Colonic mucosa (tissue), 4 donors: ENCODE measurements at regions not wholly inside any gene's neighbourhood (a gene's known extent, or its start where the extent isn't known, plus 50 kb on each side); places are given as distances from the start of the nearest gene placed in this dataset.
"Not testable (repeated sequence)": the region's sequence is repeated elsewhere in the genome, so short reads cannot be mapped to it uniquely, and the experiment has no call there.

ENCODE experiments used
- DNase-seq: peaks from one replicate; pipeline ENCODE4 v3.0.0-alpha.2; 2020
- H3K27ac ChIP-seq: fragments of 200-600 bp; one replicate; pipeline ENCODE4 v1.8.0; 2021
- H3K27me3 ChIP-seq: fragments of 200-600 bp; one replicate; pipeline ENCODE4 v1.8.0; 2021
- H3K36me3 ChIP-seq: fragments of 200-600 bp; one replicate; pipeline ENCODE4 v1.8.0; 2021
- H3K4me1 ChIP-seq: fragments of 200-600 bp; one replicate; pipeline ENCODE4 v1.8.0; 2021; ENCODE audit warnings: mild to moderate bottlenecking
- H3K4me3 ChIP-seq: fragments of 200-600 bp; one replicate; pipeline ENCODE4 v1.8.0; 2021
- H3K9ac ChIP-seq, 2 donors: one replicate each; pipeline ENCODE4 v1.7.0; 2013; ENCODE audit warnings: control low read depth in 2 of 2, low read depth in 2 of 2, low read length in 2 of 2
- H3K9me3 ChIP-seq: fragments of 200-600 bp; one replicate; pipeline ENCODE4 v1.8.0; 2021
- intact Hi-C: fragments of 100-400 bp; cut with DNase I; formaldehyde crosslinking; loops from one replicate; pipeline ENCODE4 v1.14.1; 2022
- TF ChIP-seq, protein P1 (sequence below): fragments of 200-600 bp; IDR thresholded peaks from one replicate; pipeline ENCODE4 v1.8.0; 2022; ENCODE audit warnings: antibody characterized with exemption, mild to moderate bottlenecking
- donor health status: healthy.
- donor health status: DM: no; HTN: no; CAD: no.
- donor health status: DM: no; HTN: no; CAD: no.

GRCh38 chr14:105914738-105915385 is 388.5 kb downstream of the TMEM121 start:
- Histone ChIP-seq H3K27me3 (no peaks in the 10 kb centered on the region), H3K9ac (no peak overlapping the region), H3K4me3 (no peak overlapping the region), H3K4me1 (no peaks in the 10 kb centered on the region), H3K9me3 (no peaks in the 10 kb centered on the region), H3K36me3 (no peaks in the 10 kb centered on the region), H3K27ac (no peak overlapping the region)
- no peak for DNase-seq
- TF ChIP-seq, protein P1, sequence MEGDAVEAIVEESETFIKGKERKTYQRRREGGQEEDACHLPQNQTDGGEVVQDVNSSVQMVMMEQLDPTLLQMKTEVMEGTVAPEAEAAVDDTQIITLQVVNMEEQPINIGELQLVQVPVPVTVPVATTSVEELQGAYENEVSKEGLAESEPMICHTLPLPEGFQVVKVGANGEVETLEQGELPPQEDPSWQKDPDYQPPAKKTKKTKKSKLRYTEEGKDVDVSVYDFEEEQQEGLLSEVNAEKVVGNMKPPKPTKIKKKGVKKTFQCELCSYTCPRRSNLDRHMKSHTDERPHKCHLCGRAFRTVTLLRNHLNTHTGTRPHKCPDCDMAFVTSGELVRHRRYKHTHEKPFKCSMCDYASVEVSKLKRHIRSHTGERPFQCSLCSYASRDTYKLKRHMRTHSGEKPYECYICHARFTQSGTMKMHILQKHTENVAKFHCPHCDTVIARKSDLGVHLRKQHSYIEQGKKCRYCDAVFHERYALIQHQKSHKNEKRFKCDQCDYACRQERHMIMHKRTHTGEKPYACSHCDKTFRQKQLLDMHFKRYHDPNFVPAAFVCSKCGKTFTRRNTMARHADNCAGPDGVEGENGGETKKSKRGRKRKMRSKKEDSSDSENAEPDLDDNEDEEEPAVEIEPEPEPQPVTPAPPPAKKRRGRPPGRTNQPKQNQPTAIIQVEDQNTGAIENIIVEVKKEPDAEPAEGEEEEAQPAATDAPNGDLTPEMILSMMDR: no peak
- intact Hi-C loops: no loop called here

GRCh38 chr14:105915546-105915945 is 389.2 kb downstream of the TMEM121 start:
- H3K9ac ChIP-seq, H3K4me1 ChIP-seq, H3K27ac ChIP-seq, intact Hi-C loops, H3K36me3 ChIP-seq, H3K27me3 ChIP-seq, DNase-seq, H3K4me3 ChIP-seq, H3K9me3 ChIP-seq: not testable (repeated sequence)

GRCh38 chr14:105917136-105917932 is 391.0 kb downstream of the TMEM121 start:
- H3K27me3 ChIP-seq, DNase-seq, H3K4me3 ChIP-seq, H3K4me1 ChIP-seq, H3K27ac ChIP-seq, H3K36me3 ChIP-seq, intact Hi-C loops, H3K9me3 ChIP-seq, H3K9ac ChIP-seq: not testable (repeated sequence)

DNA sequence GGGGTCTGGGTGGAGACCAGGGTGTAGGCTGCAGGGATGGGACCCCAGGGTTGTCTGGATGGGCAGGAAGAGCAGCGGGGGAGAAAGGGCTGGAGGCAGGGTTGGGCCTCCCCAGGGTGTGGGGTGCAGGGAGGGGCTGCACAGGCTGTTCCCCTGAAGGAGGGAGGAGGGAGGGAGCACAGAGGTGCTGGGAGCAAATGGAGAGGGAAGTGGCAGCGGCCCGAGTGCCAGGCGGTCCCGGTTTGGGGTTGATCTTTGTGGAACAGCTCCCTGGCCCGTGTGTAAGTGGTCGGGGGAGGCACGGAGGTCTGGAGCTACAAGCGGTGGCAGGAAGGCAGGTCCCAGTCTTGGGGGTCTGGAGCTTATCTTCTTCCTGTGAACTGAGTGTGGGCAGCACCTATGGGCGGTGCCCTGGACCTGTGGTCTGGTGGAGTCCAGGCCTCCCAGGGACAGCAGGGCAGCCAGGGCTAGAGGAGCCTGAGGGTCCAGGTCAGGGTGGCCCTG is 391.6 kb downstream of the TMEM121 start:
- H3K9me3 ChIP-seq: no peaks in the 10 kb centered on the region
- intact Hi-C loops: no loop called here
- H3K9ac ChIP-seq: no peak overlapping the region
- H3K27me3 ChIP-seq: no peaks in the 10 kb centered on the region
- H3K27ac ChIP-seq: no peak overlapping the region
- TF ChIP-seq, protein P1: no peak
- no peaks in the 10 kb centered on the region for H3K36me3 ChIP-seq
- no peaks in the 10 kb centered on the region for H3K4me1 ChIP-seq
- no peak overlapping the region for H3K4me3 ChIP-seq
- DNase-seq: no peak

GRCh38 chr14:105918496-105919262 is 392.3 kb downstream of the TMEM121 start:
- no peak for DNase-seq
- Histone ChIP-seq H3K36me3 (no peaks in the 10 kb centered on the region), H3K9ac (no peak overlapping the region), H3K4me3 (no peak overlapping the region), H3K27me3 (no peaks in the 10 kb centered on the region), H3K4me1 (no peaks in the 10 kb centered on the region), H3K9me3 (no peaks in the 10 kb centered on the region), H3K27ac (no peak overlapping the region)
- TF ChIP-seq, protein P1: no peak
- intact Hi-C loops: no loop called here

DNA sequence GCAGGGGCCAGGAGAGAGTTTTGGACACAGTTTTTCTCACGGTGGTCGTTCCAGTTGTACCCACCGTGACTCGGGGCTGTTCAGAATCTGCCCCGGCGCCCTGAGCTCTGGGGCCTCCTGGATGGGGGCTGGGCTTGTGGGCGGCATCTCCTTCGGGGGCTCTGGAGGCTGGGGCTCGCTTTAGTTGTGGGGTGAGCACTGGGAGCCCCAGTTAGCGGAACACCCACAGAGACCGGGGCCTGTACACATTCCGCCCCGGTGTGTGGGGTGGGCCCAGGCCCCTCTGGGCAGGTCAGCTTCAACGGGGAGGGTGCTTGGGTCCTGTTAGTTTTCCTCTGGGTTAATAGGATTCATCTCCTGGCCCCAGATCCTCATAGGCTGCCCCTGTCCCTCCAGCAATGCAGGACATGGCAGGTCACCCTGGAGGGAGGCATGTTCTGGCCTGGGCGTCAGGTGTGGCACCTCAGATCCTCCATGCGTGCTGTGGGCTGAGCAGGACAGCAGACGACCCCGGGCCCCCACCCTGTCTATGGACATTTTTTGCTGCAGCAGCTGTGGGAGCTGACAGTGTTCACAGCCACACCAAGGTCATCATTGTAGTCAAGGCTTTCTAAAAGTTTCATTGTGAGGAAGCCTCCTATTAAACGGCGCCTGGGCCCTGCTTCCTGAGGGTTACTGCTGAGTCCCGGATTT is 393.2 kb downstream of the TMEM121 start:
- H3K4me3 ChIP-seq: no peak overlapping the region
- H3K9ac ChIP-seq: no peak overlapping the region
- intact Hi-C loops: no loop called here
- H3K4me1 ChIP-seq: no peaks in the 10 kb centered on the region
- H3K27ac ChIP-seq: no peak overlapping the region
- no peaks in the 10 kb centered on the region for H3K9me3 ChIP-seq
- TF ChIP-seq, protein P1: no peak
- no peaks in the 10 kb centered on the region for H3K27me3 ChIP-seq
- no peak for DNase-seq
- no peaks in the 10 kb centered on the region for H3K36me3 ChIP-seq

DNA sequence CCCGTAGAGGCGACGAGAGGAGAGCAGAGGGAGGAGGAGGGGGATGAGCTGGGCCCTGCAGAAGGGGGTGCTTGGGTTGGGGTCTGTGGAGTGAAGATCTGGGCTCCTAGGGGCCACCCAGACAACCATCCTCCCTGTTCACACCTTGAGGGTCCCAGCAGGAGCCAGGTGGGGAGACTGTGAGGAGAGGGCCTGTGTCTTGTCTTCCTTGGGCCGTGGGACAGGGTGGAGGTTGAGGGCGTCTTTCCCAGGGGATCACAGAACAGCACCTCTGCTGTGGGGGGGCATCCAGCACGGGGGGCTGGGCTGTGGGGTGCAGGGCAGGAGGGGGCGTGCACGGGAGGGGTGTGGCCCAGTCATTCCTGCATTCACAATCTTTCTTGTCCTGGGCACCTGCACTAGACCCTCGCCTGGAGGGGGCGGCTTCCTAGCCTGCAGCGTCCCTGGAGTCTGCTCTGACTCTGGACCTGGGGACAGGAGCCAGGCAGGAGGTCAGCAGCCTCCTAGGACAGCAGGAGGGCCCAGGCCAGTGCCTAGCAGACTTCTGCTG is 393.8 kb downstream of the TMEM121 start:
- H3K36me3 ChIP-seq, H3K27ac ChIP-seq, H3K4me1 ChIP-seq, H3K27me3 ChIP-seq, H3K9me3 ChIP-seq, DNase-seq, H3K9ac ChIP-seq, H3K4me3 ChIP-seq, intact Hi-C loops: not testable (repeated sequence)
